Fibroblast of pulmonary artery (primary cell): ENCODE measurements at regions not wholly inside any gene's neighbourhood (a gene's known extent, or its start where the extent isn't known, plus 50 kb on each side); places are given as distances from the start of the nearest gene placed in this dataset.
"Not testable (repeated sequence)": the region's sequence is repeated elsewhere in the genome, so short reads cannot be mapped to it uniquely, and the experiment has no call there.

Experiments used
- DNase-seq: peaks from one replicate; pipeline ENCODE4 v3.0.0-alpha.2; 2010; ENCODE audit warnings: low read depth
- H3K4me3 ChIP-seq: replicated peaks from 2 replicates; pipeline ENCODE4 v1.5.1; 2011; ENCODE audit warnings: low read depth, mild to moderate bottlenecking, control low read depth, low read length, moderate library complexity
- CTCF ChIP-seq: IDR thresholded peaks from 2 replicates; pipeline ENCODE4 v1.5.1; 2011; ENCODE audit warnings: mild to moderate bottlenecking, control low read depth, low read length, inconsistent platforms; ENCODE audit errors: missing control alignments

DNA sequence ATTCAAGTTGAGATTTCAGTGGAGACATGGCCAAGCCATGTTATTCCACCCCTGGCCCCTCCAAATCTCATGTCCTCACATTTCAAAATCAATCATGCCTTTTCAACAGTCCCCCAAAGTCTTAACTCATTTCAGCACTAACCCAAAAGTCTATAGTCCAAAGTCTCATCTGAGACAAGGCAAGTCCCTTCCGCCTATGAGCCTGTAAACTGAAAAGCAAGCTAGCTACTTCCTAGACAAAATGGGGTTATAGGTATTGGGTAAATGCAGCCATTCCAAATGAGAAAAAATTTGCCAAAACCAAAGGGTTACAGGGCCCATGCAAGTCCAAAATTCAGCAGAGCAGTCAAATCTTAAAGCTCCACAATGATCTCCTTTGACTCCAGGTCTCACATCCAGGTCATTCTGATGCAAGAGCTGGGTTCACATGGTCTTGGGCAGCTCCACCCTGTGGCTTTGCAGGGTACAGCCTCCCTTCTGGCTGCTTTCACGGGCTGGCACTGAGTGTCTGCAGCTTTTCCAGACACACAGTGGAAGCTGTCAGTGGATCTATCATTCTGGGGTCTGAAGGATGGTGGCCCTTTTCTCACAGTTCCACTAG is 95.7 kb downstream of the MTNR1B start:
- peak; percentile 43 for TF ChIP-seq CTCF
- not testable (repeated sequence) for H3K4me3 ChIP-seq
- peak; percentile 20 for DNase-seq

- no peak for DNase-seq
- H3K4me3 ChIP-seq = no peak overlapping the region
- TF ChIP-seq CTCF = no peak
These were observed 98.5 kb downstream of the MTNR1B start for GRCh38 chr11:93067881-93068390.

GRCh38 chr11:93072229-93072914 is 102.9 kb downstream of the MTNR1B start:
- TF ChIP-seq CTCF = no peak

GRCh38 chr11:93073026-93073425 is 103.6 kb downstream of the MTNR1B start:
- H3K4me3 ChIP-seq = no peak overlapping the region
- no peak for TF ChIP-seq CTCF
- DNase-seq = no peak

More at GRCh38 chr11:93072229-93072914, 102.9 kb downstream of the MTNR1B start:
- no peak overlapping the region for H3K4me3 ChIP-seq
- no peak for DNase-seq

GRCh38 chr11:93073508-93074280 is 104.2 kb downstream of the MTNR1B start:
- TF ChIP-seq CTCF = no peak
- no peak overlapping the region for H3K4me3 ChIP-seq
- DNase-seq = no peak

DNA sequence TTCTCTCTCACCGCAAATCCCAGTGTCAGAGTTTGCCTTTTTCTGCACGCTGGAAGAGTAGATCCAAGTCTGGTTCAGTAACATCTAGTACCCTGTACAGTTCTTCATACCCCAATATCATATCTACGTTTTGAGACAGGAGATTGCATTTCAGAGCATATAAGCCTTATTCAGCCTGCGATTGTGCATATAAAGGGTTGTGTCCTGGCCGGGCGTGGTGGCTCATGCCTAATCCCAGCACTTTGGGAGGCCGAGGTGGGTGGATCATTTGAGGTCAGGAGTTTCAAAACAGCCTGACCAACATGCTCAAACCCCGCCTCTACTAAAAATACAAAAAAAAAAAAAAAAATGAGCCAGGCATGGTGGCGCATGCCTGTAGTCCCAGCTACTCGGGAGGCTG is 104.9 kb downstream of the MTNR1B start:
- no peak overlapping the region for H3K4me3 ChIP-seq
- no peak for TF ChIP-seq CTCF
- no peak for DNase-seq
